Stimulated activated CD8-positive, alpha-beta memory T cell treated with anti-CD3 and anti-CD28 coated beads, Interleukin-12 subunit alpha, Interleukin-12 subunit beta, amount 100 ng/mL, for 1 hour (primary cell): ENCODE measurements at regions not wholly inside any gene's neighbourhood (a gene's known extent, or its start where the extent isn't known, plus 50 kb on each side); places are given as distances from the start of the nearest gene placed in this dataset.
"Not testable (repeated sequence)": the region's sequence is repeated elsewhere in the genome, so short reads cannot be mapped to it uniquely, and the experiment has no call there.

Experiments
- DNase-seq: peaks from one replicate; pipeline ENCODE4 v3.0.0-alpha.2; 2020; ENCODE audit warnings: low read depth

DNA sequence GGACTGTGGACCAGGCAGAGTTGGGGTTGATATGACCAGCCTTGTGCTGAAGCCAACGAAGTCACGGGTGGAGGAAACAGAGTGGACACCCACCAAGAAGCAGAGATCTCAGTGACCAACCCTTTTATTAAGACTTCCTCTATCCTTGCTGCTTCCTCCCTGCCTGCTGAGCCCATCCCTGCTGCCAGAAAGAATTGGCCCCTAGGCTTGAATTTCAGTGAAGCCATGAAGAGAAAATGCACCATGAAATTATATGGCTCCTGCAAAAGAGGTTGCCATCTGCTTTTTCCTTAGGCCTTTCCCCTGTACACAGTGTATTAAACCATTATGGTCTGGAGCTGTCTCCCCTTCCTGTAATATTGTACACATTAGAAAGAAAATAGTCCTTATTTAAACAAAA lies 246.7 kb downstream of the HS3ST3B1 start:
- no peak for DNase-seq

DNA sequence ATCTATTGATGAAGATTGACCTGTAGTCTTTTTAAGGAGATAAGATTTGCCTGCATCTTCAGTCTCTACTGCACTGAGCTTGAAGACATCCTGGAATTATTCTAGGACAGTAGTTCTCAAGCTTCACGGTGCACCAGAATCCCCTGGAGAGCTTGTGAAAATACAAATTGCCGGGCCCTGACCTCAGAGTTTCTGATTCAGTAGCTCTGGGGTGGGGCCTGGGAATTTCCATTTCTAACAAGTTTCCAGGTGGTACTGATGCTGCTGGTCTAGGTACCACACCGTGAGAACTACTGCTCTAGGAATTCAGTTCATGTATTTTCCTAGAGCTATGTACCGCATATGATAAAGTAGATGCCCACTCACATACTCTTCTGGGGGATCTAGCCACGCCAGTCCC lies 246.1 kb downstream of the HS3ST3B1 start:
- no peak for DNase-seq

DNA sequence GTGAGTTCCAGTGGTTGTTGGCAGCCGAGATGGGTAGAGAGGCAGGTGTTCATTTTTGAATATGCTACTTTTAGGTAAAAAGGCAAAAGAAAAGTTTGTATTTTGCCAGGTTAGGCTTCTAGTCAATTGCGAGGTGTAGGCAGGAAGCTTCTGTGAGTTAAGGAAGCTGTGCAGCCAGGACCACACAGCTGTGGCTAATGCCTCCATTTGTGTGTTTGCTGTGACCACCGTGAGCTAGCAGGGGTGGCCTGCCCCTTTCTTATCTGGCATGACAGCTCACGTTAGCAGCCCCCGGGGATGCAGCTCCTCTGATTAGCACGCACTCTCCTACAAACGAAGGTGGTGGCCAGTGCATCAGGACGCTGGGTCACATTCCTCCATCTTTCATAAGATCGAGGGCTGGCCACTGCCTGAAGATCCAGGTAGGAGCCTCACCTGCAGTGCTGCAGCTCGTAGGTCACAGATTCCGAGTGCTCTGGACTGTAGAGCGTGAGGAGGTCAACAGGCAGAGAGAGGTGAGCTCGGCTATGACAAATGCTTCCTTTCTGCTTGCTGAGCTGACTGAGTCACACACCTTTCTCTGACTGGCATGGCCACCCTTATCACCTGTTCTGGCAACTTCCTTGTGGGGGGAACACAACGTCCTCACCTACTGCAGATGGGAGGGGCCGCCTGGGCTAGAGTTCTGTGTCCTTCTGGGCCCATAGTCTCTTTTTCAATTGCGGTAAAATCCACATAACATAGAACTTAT lies 244.4 kb downstream of the HS3ST3B1 start:
- no peak for DNase-seq

DNA sequence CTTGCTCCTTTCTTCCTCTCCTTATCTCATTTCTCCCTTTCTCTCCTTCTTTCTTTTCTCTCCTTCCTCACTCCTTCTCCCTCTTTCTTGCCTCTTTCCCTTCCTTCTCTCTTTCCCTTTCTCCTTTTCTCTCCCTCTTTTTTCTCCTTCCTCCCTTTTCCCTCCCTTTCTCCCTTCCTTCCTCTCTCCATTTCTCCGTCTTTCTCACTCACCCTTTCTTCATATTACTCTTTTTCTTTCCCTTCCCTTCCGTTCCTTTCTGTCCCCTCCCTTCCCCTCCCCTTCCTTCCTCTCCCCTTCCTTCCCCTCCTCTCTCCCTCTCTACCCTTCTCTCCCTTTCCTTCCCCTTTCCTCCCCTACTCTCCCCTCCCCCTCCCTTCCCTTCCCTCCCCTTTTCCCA lies 240.8 kb downstream of the HS3ST3B1 start:
- no peak for DNase-seq

DNA sequence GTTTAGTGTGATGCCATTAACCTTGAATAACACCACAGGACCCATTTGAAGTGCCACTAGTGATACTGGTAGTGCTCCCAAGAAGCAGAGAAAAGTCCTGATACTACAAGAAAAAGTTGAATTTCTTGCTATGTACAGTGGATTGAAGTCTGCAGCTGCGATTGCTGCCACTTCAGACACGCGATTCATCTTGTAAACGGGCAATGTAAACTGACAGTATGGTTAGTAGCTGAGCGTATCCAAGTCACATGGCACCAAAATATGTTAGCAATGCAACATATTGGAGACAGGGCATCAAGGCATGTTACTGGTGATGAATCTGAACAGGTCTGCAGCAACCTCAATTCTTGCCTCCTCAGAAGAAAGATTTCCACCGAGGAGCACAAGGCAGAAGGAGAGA lies 238.9 kb downstream of the HS3ST3B1 start:
- no peak for DNase-seq

DNA sequence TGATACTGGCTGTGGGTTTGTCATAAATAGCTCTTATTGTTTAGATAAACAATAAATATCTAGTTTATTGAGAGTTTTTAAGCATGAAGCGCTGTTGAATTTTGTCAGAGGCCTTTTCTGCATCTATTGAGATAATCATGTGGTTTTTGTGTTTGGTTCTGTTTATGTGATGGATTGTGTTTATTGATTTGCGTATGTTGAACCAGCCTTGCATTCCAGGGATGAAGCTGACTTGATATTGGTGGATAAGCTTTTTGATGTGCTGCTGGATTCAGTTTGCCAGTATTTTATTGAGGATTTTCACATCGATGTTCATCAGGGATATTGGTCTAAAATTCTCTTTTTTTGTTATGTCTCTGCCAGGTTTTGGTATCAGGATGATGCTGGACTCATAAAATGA lies 231.4 kb downstream of the HS3ST3B1 start:
- DNase-seq: not testable (repeated sequence)

DNA sequence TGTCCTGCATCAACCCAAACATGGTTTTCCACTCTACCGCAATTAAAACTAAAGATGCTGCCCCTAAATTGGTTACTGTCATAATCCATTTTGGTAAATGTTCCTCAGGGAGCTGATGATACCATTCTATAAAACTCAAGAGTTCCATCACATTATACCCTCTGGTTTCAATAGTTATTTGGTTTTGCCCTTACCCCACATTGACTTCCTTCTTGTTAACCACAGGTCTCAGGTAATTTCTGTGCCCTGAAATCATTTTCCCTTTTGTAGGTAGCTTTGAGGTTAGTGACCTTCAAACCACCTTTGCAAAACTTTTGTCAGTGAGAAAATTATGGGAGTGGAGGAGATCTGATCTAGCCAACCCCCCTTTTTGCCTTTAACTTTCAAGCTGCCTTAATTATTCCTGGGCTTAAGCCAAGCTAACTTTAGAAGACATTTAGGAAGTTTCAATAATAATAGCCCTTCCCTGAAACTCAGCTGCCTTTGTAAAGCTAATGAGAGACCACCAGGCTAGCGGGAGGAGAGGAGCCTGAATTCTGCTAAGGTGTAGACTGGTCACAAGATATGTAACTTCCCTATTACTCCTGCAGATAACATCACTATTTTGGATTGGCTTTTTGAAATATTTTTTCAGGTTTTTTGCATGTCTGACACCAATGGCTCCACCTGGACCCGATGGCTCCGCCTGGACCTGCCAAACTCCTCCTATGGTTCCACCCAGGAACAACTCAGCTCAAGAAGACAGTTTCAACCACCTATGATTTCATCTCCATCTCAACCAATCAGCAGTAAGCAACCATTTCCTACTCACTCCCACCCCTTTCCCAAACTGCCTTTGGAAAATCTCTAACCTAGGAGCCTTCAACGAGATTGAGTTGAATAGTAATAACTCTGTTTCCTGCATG lies 224.9 kb downstream of the HS3ST3B1 start:
- no peak for DNase-seq

DNA sequence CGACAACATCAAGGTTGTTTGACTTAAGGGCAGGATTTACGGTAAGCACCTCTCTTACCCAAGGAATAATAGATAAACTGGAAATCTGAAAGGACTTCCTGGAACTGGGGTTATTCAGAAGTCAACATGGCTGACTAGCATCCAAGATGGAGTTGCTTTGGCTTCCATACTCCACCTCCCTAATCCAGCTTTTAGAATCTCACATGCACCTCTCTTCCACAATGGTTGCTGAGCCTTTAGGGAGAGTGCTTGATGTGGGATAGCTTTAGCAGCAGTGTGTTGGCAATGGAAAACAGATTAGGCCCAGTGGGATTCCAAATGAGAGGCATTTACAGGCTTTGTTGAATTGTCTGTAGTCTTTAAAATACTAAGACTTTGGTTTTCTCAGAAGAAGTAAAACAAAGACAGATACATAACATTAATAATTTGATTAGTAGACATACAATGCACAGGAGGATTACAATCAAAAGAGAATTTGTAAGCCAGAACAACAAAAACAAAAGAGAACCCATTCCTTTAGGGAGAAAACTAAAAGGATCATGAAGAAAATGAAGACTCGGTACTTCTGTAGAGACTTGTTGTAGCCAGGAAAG lies 222.0 kb downstream of the HS3ST3B1 start:
- no peak for DNase-seq

DNA sequence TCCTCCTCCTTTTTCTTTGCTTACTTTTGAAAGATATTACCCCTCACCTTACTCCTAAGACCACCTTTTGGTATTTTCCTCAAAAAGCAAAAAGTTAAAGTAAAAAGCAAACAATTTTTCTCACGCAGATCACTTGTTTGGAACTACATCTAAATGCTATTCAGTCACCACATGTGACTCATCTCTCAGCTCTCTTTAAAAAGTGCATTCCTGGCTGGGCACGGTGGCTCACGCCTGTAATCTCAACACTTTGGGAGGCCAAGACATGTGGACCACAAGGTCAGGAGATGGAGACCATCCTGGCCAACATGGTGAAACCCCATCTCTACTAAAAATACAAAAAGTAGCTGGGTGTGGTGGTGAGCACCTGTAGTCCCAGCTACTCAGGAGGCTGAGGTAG lies 218.0 kb downstream of the HS3ST3B1 start:
- not testable (repeated sequence) for DNase-seq

DNA sequence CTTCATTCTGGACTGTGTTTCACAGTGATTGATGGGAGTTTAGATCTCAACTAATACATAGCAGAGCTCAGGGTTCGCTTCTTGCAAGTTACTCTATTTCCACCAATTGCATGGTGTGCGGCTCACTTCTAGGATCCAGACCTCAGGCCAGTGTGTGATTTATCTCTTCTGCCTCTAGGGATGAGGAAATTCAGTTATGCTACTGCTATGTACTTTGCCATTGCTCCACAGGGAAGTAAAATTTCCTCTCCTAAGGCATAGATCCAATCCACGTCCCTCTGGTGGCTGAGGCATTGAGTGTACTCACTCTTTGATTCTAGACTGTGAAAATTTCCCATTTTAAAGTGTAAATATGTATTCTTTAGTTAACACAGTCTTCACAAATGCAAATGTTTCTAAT lies 214.1 kb downstream of the HS3ST3B1 start:
- DNase-seq: no peak

DNA sequence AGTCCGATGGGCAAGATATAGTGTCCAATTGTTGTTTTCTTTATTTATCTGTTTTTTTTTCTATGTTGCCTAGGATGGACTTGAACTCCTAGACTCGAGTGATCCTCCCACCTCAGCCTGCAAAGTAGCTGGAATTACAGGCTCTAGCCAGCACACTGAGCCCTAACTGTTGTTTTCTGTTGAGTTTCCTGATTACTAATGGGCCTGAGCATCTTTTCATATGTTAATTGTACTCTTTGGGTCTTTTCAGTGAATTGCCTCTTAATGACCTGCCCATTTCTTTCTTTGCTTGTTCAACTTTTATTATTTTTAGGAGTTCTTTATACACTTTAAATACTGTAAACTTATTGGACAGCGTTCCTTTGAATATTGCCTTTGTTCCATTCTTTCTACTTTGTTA lies 213.0 kb downstream of the HS3ST3B1 start:
- DNase-seq: no peak

DNA sequence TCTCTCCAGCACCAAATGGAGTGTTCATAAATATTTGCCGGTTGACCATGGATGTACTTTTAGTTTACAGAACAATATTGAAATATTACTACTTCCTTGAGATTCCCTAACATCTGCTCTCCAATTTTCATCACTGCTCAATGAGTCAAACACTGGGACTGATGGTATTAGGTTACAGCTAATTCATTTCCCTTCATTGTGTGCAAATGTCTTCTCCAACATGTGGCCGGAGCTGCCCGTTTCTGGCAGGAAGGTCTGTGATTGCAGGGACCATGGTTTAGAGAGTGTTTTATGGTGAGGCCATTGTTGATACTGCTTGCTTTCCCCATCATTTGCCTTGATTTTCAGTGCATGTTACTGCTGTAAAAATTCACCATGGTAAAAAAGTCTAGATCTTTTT lies 209.3 kb downstream of the HS3ST3B1 start:
- no peak for DNase-seq

DNA sequence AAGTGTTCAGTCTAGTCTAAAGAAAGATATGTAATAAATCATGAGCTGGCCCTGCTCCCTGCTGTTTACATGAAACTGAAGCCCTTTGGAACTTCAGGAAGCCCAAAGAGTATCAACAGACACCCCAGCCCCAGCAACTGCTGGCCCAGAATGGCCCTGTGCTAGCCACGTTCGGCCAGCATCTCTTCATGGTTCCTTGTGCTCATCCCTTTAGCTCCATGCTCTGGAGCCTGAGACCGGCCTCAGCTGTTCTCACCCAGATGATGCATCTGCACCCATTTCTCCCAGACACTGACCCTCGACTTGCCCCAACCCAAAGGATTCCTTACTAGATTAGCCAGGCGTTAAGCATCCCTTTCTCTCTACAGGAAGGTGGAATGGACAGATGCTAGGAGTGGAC lies 207.3 kb downstream of the HS3ST3B1 start:
- no peak for DNase-seq

DNA sequence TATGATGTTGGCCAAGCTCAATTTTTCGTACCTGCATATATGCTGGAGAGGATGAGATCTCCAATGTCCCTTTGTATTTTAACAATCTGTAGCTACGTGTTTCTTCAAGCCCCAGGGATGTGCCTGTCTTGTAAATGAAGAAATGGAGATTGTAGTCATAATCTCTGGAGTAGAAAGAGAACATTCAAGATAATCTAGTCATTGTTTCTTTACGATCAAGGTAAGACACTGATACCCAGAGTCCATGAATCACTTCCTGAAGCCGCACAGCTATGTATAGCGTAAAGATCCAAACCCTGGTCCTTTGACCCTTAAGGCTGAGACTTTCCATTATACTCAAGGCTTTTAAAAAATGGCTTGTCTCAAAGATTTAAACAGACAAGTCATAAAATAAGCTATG lies 205.5 kb downstream of the HS3ST3B1 start:
- no peak for DNase-seq

DNA sequence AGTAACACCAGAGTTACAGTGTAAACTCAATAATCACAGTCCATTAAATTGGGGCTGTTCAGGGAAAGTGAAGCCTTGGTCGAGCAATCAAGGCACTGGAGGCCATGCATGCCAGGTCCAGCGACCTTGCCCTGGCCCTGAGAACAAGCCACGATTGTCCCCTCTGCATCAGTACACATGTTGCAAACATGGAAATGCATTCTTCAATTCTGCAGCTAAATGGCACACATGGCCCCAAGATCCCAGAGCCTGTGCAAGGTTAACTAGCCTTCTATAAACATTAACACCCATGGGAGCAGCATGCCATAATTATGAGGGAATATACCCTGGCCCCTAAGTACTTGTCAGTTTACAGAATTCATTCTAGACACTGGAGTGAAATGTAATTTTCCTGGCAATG lies 204.7 kb downstream of the HS3ST3B1 start:
- no peak for DNase-seq

DNA sequence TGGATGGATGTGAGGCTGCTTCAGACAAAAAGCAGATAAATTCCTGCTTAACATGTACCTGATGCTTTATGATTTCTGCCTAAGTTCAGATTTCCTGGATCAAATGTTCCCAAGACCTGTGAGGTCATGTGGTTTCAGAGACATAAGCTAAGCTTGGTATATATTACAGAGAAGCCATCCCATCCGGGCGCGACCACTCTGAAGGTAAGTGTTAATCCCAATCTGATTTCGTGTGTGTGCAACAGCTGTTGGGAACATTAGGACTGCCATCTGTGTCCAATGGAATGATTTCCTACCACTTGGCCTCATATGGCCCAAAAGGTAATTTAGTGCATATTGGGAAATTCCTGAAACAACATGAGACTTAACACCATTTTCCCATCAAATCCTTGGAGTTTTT lies 199.1 kb downstream of the HS3ST3B1 start:
- no peak for DNase-seq

DNA sequence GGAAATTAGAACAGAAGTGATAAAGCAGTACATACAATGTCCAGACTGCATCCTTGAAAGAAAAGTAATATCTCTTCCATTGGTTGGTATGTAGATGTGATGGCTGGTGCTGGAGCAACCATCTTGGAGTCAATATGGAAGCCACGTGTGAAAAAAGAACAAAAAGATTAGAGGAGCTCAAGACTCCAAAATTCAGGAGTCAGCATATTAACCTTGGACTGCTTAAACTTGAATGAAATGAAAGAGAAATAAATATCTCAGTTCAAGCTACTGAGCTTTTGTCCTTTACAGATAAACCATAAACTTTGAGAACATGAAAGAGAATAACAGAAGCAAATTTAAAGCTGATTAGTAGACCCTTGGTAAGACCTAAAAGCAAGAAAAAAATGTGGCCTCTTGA lies 197.9 kb downstream of the HS3ST3B1 start:
- no peak for DNase-seq

DNA sequence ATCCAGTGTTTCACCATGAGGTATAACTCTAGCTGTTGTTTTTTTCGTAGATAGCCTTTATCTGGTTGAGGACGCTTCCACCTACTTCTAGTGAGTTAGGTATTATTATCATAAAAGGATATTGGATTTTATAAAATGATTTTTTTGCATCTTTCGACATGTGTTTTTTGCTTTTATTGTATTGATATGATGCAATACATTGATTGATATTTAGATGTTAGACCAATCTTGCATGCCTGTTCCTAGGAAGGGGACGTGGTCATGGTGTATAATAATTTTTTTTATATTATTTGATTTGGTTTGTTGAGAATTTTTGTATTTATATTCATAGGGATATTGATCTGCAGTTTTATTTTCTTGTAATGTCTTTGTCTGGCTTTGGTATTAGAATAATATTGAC lies 193.3 kb downstream of the HS3ST3B1 start:
- DNase-seq: no peak

DNA sequence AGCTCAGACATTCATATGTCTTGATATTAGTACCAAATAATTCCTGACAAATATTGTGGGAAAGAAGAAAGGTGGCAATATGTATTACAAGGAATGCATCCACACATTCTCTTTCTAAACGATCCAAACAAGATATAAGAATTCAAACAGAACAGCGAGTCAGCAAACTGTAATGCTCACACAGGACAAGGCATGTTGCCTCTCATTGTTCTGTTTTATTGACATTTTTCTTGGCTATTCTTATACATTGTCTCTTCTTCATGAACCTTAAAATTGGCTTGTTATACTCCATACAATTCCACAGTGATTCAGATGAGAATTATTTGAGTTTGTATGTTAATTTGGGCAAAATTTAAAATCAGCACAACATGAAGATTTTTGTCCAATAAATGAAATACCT lies 189.1 kb downstream of the HS3ST3B1 start:
- DNase-seq: no peak

DNA sequence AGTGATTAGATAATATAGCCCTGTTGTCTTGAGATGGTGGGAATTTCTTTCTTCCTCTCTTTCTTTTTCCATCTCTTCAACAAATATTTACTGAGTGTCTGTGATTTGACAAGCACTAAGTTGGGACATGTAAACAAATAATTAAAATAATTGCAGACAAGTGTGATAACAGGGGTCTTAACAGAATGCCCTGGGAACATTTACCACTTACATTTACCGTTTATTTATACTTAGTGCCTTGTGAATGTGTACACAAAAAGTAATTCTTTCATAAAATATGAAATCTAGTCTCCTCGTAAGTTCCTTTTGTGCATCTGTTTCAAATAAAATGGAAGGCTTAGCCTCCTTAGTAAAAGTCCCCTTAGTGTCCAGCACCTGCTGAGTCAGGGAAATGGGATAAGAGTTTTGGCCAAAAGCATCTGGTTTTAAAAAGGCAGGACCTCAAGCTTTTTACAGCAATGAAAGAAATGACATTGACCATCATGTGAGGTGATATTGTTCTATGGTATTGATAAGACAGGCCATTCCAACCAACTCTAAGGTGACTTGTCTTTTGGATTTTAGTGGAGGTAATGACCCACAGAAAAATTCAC lies 188.2 kb downstream of the HS3ST3B1 start:
- no peak for DNase-seq

DNA sequence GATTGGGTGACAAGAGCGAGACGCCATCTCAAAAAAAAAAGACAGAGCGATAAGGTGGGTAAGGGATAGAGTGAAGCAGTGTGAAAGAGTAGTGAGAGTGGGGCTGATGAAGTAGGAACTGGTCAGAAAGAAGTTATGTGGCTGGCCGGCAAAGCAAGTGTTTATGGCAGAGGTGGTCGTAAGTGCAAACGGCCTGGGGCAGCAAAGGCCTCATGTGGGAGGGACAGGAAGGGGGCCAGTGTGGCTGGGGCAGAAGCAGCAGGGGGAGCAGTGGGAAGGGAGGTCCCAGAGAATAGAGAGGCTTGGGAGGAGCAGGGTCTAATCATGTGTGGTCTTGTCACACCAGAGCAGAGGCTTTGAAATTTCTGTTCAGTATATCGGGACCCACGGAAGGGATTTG lies 186.2 kb downstream of the HS3ST3B1 start:
- no peak for DNase-seq

DNA sequence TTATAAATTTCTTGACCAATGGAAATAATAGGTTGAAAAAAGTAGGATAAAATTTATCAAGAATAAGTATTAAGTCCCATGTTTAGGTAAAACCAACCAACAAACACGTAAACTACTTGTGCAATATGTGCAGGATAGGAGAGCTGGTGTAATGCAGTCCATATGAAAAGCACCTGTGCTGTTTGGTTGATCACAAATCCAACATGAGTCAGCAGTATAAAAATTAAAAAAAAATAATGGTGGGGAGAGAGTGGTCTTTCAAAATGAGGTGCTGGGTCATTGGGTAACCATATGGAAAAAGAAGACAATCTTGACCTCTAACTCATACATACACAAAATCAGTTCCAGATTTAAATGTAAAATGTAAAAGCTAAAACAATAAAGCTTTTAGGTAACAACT lies 181.8 kb downstream of the HS3ST3B1 start:
- DNase-seq: no peak

DNA sequence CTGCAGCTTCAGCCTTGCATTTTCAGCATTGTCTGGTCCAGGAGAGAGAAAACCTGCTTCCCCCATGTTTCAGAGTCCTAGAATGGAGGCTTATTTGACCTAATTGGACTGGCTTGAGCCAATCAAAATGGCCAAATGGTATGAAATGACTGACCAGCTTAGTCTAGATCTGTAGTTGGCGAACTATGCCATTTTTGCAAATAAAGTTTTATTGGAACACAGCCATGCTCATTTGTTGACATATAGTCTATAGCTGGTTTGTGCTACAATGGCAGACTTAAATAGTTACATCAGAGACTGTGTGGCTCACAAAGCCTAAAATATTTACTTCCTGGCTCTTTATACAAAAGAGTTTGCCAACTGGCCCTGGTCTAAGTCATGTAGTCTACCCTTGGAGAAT lies 180.8 kb downstream of the HS3ST3B1 start:
- no peak for DNase-seq
